Germinal center (tissue), 1 donor: ENCODE measurements at regions not wholly inside any gene's neighbourhood (a gene's known extent, or its start where the extent isn't known, plus 50 kb on each side); places are given as distances from the start of the nearest gene placed in this dataset.
A peak's percentile ranks its signal among the peaks of the same experiment; 100 is the strongest.

ENCODE experiments used
- DNase-seq: peaks from one replicate; pipeline ENCODE4 v3.0.0; 2012; ENCODE audit warnings: mixed read lengths, low spot score

DNA sequence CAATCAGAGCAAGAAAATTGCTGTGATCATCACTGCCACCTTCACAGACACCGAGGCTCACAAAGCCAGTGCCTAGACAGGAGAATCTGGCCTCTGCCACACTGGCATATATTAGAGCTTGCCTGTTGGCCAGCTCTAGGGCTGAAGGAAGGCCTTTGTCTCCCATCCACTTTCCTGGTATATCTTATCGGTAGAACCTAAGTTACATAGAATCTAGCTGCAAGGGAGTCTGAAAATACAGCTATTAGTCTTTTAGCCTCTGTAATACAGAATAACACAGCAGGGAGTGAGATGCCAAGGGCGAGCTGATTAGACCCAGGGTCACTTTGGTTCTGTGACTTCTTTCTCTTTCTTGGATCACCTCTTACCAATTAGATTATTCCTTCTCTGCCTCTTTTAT lies 154.9 kb upstream of the KL start:
- DNase-seq: no peak

DNA sequence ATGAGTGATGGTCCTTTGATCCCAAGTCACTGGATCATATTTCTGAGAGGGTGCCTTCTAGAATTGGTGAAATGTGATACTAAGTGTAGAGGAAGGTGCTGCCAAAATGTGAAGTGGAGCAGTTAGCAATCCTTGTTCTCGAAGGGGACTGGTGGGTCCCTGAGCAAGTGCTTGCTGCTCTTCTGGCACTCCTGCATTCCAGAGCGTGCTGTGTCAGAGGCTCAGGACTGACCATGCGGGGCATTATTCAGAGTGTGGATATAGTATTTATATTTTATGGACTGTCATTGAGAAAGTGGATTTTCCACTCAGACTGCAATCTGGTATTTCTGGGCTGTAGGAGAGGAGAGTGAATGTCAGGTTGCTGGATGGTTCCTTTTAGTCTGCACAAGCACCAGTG lies 152.6 kb upstream of the KL start:
- no peak for DNase-seq

DNA sequence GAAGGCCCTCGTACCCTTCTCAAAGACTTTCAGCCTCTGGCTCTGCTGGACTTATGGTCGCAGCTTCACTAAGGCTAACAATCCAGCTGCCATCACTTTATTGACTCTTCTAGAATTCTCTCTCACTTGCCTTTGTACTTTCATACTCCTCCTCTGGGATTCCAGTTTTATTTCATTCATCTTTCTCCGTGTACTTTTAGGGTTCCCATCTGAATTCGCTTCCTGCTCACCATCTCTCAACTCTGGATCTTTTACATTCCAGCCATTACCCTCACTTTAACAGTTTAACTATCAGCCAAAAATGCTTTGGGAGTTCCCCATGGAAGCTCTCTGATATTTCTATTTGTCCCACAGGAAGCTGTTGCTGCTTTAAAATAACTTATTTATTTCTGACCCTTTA lies 149.3 kb upstream of the KL start:
- DNase-seq: no peak

DNA sequence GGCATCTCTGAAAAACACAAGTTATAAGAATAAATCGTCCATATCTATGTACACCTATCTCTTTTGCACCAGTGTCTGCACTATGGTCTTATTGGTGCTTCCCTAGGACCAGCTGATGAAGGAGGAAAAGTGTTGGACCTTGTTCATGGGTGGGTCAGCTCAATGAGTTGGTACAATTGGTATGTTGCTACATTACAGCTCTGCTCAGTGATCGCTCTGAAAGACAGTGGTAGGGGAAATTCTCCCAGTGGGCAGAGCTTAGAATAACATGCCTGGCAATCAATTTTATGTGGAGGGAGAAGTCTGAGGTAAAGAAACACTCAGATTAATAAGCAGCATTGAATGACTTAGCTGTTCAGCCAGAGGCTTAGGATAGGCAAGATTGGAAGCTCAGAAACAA lies 138.7 kb upstream of the KL start:
- no peak for DNase-seq

DNA sequence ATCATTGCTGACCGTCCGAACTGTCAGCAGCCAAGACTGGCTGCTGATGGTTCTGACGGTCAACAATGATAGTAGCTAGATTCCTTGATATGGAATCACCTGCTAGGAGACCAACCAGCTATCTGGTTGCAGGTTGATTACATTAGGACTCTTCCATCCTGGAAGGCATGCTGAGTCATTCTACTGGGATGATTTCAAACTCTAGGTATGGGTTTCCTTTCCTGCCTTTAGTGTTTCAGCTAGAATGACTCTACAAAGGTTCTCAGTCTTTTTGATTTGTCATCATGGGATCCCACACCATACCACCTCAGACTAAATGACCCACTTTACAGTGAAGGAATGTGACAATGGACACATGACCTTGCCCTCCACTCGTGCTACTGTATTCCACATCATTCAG lies 138.1 kb upstream of the KL start:
- no peak for DNase-seq

DNA sequence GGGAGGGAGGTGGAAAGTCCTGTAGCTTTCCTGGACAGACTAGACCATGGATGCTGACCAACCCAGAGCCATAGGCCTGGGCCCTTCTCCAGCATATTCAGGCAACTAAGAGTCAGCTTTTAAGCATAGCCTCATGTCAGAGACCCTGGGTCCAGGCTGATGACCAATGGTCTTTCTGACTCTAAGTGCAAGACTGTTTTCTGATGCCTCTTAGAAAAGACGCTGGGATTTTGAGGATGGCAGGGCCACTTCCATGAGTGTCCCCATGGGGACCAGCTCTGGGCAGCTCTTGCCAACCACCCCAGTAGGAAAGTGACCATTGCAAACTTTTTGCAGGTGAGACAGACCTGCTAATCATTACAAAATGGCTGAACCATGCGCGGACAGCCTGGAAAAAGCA lies 135.6 kb upstream of the KL start:
- no peak for DNase-seq

DNA sequence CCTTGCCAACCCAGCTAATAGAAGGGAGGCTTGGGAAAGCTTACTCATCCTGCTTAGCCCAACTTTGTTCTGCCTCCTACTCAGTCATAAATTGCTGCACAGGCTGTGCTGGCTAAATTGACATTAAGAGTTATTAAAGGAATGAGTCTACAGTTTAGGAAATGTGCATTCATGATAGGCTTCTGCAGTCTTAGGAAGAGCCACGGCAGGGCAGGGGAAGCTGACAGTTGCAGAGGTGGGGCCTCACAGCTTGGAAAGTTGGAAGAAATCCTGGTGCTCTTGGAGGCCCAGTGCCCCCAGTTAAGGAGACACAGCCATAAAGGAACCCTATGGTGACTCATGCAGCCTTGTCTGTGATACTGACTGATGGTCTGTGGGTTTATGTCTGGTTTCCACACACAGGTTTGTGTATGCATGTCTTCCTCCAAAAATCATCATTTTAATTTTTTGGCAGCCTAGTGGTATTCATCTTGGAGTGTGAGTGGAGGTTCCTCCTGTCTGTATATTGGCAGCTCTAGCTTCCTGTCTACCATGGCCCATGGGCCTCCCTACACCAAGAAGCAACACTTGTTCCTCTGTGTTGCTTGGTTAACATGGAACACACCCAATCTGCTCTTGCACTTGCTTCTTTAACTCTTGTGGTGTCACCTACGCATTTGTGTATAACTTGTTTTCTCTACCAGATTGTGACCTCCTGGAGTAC lies 135.0 kb upstream of the KL start:
- no peak for DNase-seq

DNA sequence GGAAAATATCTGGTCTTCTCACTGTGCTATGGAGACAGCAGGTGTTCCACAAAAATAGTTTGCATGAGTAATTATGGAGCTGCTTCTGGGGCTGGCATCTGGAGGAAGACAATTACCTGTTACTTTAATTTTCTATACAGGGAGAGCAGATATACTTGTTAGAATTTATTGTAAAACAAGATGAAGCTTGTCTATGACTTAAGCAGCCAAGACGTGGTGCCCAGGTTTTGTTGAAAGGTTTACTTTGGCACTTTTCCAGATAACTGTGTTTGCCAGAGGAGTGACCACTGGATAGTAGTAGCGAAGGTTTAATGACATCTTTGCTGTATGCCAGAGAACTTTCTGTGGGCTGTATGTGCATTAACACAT lies 134.5 kb upstream of the KL start:
- no peak for DNase-seq

DNA sequence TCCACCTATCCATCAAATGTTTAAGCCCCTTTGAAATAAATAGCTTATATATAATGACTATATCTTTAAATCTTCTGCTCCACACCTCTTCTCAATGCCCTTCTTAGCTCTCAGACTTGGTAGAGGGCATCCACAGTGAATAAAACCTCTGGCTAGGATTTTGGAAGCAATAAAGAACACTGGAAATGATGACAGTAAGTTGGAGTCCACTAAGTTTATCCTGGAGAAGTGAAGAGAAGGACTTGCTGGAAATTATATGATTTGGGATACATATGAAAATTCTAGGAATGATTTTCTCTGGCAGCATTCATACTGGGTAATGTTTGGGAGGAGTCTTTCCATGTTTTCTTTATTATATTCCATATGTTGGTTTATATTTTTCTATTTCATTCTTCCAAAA lies 133.5 kb upstream of the KL start:
- no peak for DNase-seq

DNA sequence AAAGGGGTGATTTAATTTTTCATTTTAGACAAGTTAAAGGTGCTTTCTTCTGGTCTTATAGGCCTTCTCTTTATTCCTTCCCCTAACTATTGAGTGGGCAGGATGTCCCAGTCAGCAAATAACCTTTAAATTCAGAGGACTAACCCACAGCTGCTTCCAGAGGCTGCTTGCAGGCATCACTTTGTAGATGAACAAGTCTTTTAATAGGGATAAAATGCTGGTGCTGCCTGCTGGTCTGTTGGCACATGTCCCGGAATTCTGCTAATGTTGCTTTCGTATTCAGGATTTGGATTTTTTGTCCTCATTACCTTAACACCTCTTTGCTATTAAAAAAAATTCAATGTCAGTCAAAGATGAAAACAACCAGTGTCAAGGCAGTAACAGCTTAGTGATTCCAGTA lies 132.7 kb upstream of the KL start:
- DNase-seq: no peak

DNA sequence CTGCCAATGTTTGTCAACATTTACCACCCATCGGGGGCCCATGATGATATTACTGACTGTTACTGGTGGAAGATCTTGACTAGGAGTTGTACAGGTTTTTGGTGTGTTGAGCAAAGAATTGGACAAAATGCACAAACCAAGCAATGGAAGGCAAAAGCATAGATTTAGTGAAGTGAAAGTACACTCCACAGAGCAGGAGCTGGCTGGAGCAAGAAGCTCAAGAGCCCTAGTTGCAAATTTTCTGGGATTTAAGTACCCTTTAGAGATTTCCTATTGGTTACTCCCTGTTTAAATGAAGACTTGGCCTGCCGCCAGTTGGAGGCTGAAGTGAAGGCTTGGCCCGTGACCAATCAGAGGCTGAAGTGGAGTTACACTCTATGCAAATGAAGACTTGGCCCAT lies 128.6 kb upstream of the KL start:
- DNase-seq: no peak

DNA sequence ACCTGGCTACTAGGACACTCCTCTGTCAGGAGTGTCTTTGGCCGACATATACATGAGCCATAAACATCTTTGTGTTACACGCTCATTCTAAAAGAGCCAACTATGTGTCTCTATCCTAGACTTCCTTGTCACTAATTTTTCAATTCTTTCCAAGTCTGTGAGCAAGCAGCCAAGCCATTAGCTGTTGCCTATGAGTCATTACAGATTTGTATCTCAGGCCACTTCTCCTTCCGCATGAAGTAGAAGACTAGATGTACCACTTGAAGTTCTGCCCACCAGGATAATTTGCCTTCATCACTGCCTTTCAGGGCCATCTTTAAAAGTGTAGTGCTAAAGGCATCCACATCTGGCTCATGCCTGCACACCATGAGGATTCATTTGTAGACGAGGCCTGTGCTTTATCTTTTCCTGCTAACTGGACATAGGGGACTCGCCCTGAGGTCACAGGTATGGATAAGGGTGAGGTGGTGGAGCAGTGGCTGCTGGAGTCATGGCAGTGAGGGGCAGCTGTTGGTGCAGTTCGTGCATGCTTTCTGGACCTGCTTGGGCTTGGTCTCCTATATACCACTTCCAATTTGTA lies 126.1 kb upstream of the KL start:
- DNase-seq: no peak

DNA sequence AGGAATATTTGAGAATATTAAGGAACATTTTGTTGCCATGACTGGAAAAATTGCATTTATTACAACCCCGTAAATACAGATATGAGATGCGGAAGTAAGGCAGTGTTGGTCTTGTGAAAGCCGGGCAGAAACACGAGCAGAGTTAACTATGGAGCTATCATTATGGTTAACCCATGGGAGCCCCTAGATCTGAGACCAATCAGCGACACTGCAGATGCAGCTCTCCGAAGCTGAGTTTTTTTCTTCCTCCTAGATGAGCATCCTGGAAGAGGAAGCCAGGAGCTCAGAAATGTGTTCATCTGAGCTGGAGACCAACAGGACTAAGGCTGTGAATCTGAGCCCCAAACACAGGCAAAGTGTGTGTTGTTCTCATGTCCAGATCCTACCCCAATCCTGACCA lies 123.0 kb upstream of the KL start:
- DNase-seq: no peak

DNA sequence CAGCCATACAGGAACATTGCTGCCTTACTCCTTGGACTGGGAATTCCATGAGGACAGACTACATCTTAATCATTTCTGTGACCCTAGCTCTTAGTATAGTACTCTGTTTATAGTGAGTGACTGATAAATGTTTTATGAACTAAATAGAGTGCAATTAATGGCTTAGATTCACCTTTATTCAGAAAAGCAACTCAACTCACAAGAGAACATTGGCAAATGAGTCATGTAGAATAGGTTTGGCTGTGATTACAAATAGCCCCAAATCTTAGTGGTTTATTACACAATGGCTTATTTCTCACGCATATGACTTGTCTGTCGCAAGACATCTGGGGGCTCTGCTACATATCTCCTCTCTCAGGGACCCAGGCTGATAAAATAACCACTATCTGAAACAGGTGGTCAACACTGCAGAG lies 121.6 kb upstream of the KL start:
- DNase-seq: no peak

DNA sequence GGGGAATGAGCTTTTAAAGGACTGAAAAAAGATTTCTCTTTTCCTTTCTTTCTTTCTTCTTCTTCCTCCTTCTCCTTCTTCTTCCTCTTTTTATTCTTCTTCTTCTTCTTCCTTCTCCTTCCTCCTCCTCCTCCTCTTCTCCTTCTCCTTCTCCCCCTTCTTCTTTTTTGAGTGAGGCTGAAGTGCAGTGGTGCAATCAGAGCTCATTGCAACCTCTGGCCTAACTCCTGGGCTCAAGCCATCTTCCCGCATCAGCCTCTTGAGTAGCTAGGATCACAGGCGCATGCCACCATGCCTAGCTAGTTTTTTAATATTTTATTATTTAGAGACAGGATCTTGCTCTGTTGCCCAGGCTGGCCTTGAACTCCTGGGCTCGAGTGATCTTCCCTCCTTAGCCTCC lies 120.9 kb upstream of the KL start:
- DNase-seq: no peak

DNA sequence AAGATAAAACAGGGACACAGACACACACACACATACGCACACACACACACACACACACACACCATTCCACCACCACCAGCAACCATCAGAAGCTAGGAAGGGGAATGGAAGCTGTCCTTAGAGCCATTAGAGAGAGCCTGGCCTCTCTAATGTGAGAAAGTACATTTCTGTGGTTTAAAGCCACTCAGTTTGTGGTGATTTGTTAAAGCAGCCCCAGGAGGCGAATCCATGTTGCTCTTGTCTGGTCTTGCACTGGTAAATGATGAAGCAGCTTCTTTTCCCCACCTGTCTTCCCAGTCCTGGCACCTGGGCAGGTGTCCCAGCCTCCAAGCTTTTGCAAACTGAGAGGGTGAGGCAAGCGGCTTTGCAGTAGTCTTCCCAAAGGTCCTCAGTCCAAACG lies 118.9 kb upstream of the KL start:
- no peak for DNase-seq

DNA sequence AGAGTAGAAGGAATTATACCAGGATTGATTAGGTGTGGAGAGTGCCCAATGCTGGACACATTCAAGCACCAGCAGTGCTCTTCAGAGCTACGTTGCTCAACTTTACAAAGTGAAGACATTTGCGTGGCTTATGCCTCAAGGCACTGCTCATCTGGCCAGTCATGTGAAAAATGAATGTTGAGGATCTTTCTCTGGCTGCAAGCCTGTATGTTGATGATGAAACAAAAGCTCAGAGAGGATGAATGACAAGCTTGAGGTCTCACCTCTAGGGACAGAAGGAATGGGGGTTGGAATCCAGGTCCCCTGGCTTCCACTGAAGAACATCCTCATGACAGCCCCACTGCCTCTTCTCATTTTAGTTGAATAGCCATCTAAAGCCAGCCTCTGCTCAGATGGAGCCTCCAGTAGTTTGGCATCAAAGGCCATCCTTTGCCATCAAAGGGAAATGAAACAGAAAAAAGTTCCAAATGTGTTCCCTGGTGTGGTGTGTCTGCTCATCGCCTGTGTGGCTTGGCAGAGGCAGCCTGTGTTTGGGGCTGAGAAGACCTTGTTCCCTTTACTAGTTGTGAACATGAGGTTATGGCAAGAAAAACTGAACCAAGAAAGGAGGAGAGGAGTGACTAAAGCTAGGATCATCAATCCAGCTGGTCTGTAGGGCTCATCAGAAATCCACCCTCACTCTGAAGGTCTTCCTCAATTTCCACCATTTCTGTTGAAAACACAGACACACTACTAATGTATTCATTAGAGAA lies 114.0 kb upstream of the KL start:
- no peak for DNase-seq

DNA sequence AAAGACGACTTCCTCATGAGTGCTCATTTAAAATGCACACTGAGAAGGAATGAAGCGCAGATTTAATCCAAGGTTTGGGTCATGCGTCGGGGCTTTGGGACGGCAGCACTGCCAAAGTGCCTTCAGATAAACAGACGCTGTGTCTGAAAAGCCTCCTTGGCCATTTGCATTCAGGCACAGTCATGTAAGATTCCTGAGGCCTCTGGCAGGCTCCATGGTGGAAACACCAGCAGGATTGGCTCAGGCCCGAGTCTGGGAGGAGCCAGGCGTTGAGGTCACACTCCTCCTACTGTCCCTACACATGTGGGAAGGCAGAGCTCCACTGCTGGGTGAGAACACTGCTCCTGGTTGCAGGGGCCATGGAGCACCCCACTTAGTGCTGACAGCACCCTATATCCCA lies 113.3 kb upstream of the KL start:
- DNase-seq: no peak

DNA sequence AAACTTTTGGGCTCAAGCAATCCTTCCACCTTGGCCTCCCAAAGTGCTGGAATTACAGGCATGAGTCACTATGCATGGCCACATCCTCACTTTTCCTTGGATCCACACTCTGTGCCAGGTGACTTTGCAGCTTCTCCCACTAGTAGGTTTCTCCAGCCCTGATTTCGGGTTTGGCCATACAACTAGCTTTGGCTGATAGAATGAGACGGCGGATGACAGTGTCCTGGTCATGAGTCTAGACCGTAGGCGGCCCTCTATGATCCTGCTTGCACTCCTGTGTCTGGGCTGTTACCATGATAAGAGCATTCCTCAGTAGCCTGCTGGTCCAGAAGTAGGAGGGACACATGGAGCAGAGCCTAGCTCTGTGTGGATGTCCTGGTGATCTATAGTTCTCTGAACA lies 112.5 kb upstream of the KL start:
- DNase-seq: no peak

DNA sequence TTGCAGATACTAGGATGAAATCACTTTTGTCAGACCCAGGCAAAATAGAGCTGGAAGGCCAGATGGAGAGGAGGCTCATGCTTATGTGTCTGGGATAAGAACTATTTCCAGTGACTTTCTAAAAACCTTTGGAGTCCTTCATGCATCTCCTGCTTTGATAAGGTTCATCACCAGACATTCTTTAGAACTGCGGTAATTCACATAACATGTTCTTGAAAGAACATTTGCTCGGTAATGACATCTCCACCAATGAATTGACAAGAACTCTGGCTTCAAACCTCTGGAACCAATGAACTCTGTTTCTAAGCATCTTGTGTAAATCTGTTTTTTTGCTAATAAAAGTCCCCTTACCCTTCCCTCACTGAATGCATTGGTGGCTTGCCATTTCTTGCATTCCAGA lies 112.0 kb upstream of the KL start:
- DNase-seq: no peak

DNA sequence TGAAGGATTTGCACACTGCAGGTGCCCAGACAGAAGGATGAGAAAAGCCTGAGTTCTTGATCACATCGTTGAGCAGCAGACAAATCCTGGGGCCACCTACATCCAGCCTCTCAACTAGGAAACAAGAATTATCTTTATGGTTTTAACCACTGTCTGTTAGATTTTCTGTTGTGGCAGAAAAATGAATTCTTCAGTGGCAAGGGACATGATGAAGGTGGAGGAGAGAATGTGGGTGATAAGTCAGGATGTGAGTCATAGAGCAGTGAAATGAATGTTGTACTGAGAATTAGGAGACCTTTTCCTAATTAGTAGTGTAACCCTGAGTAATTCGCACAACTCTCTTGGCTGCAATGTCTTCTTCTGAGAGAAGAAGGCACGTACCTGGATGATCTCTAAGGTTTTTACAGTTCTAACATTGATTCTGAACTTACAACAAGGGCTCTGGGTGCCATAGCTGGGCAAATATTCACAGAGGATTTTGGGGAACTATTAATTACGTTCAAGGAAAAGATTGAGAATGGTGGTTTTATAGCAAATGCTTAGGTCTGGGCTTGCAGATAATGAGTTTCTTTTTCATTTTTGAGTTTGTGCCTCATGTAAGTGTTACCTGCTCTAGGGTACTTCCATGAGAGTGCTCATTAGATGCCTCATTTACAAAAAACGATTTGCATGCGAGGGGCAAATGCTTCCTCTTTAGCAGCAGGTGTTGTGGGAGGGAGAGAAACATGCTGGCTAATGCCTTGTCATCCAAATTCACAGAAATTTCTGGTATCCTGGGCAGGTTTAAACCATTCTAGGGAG lies 111.0 kb upstream of the KL start:
- DNase-seq: peak; percentile 39

DNA sequence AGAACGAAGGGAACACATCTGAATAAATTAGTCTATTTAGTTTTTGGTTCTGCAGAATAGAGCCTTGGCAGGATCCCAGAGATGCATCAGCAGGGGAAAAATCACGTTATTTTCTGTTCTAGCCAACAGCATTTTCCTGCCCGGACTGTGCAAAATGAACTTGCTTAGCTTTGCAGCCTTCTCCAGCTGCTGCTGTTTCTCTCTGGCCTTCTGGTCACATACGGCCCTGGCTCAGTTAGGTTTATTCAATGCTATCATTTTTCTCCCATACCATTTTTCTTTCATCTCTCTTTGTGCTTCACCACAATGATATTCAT lies 110.4 kb upstream of the KL start:
- no peak for DNase-seq

DNA sequence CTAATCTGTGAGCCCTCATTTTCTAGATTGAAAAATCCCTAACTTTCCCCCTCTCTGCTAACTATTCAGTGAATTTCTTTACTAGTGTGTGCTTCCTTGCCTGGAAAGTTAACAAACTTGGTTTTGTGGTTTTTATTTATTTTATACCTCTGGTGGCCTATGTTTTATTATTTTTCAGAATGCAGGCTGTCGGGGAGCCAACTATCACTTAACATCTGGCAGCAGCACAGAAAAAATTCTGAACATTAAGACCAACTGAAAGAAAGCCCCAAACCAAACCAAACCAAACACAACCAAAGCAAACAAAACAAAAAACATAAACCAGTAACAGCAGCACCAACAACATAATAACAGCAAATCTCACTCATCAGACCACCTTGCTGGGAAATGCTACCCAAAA lies 109.0 kb upstream of the KL start:
- no peak for DNase-seq
